ENCODE measurements at regions not wholly inside any gene's neighbourhood (a gene's known extent, or its start where the extent isn't known, plus 50 kb on each side); places are given as distances from the start of the nearest gene placed in this dataset.

GRCh38 chr5:14988223-14988622 lies 116.6 kb upstream of the ANKH start:
- H3K4me3 ChIP-seq (ENCODE audit: low read length), result no peak overlapping the region
- H3K4me2 ChIP-seq (ENCODE audit: low read depth, low read length), result no peak overlapping the region
- no peaks in the 10 kb centered on the region for H3K79me2 ChIP-seq (ENCODE audit: low read length)
- H3F3A ChIP-seq (ENCODE audit: insufficient read depth, low read length), result no peaks in the 10 kb centered on the region
- TF ChIP-seq EZH2 (optimal IDR thresholded peaks at IDR 0.05; ENCODE audit: low read depth, low read length) (no peak), CTCF (IDR thresholded peaks at IDR 0.05; ENCODE audit: low read length) (no peak), EZH2phosphoT487 (IDR thresholded peaks at IDR 0.05; ENCODE audit: low read length) (no peak)
- no peaks in the 10 kb centered on the region for H3K27me3 ChIP-seq (replicated peaks; ENCODE audit: insufficient read depth, low read length)
- no peaks in the 10 kb centered on the region for H3K9me2 ChIP-seq (replicated peaks; ENCODE audit: insufficient read depth, low read length)
- H3K9ac ChIP-seq (ENCODE audit: low read length), result no peak overlapping the region
- H2AFZ ChIP-seq (ENCODE audit: low read length), result no peak overlapping the region
- H3K36me3 ChIP-seq (replicated peaks; ENCODE audit: insufficient read depth, low read length), result no peaks in the 10 kb centered on the region
- DNase-seq, result no peak
- H3K9me3 ChIP-seq (replicated peaks; ENCODE audit: insufficient read depth, low read length), result no peaks in the 10 kb centered on the region
- no peak overlapping the region for H3K27ac ChIP-seq (ENCODE audit: low read length)
- H4K20me1 ChIP-seq (ENCODE audit: insufficient read depth, low read length), result no peaks in the 10 kb centered on the region
- H3K4me1 ChIP-seq (ENCODE audit: low read length), result peaks cover 16% of the 10 kb centered on the region

GRCh38 chr5:14986413-14986812 lies 114.8 kb upstream of the ANKH start:
- Histone ChIP-seq H3K27ac (ENCODE audit: low read length) (no peak overlapping the region), H2AFZ (ENCODE audit: low read length) (no peak overlapping the region), H3K9me3 (replicated peaks; ENCODE audit: insufficient read depth, low read length) (no peaks in the 10 kb centered on the region), H3K4me1 (ENCODE audit: low read length) (peaks cover 12% of the 10 kb centered on the region), H3K36me3 (replicated peaks; ENCODE audit: insufficient read depth, low read length) (no peaks in the 10 kb centered on the region), H3K27me3 (replicated peaks; ENCODE audit: insufficient read depth, low read length) (no peaks in the 10 kb centered on the region), H3K79me2 (ENCODE audit: low read length) (no peaks in the 10 kb centered on the region), H3K9ac (ENCODE audit: low read length) (no peak overlapping the region), H4K20me1 (ENCODE audit: insufficient read depth, low read length) (no peaks in the 10 kb centered on the region), H3F3A (ENCODE audit: insufficient read depth, low read length) (no peaks in the 10 kb centered on the region), H3K4me3 (ENCODE audit: low read length) (no peak overlapping the region), H3K9me2 (replicated peaks; ENCODE audit: insufficient read depth, low read length) (no peaks in the 10 kb centered on the region), H3K4me2 (ENCODE audit: low read depth, low read length) (no peak overlapping the region)
- no peak for DNase-seq
- TF ChIP-seq CTCF (IDR thresholded peaks at IDR 0.05; ENCODE audit: low read length), result no peak
- TF ChIP-seq EZH2 (optimal IDR thresholded peaks at IDR 0.05; ENCODE audit: low read depth, low read length), result no peak
- TF ChIP-seq EZH2phosphoT487 (IDR thresholded peaks at IDR 0.05; ENCODE audit: low read length), result no peak

DNA sequence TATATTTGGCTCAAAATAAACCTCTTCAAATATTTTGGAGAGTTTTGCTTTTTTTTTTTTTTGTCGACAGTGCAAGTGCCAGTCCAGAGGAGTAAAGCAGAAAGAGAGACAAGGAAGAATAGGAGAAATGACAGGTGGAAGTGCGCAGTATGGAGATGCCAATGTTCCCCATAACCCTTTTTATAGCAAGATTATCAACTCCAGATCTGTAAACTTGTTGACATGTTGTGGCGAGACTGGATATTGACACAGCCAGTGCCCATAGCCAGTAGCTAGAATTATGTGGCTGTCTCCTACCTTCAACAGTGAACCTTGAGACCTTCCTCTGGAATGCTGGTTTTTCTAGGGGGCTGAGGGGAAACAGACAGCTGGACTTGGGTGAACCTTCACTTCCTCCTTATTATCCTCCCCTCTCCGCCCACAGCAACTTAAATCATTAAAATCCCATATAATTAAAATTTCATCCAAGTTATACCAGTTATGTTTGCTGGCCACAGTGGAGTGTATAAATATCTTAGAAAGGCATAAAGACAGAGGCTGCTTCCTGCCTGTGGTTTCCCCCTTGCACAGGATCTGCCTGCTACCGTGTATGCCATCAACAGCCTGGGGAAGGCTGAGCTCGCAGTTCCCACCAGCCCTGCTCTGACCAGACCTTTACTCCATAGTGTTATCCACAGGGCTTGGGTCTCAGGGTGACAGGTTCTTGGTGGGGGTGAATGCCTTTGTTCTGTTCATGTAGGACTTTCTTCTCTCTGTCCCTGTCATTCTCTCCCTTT lies 112.3 kb upstream of the ANKH start:
- no peaks in the 10 kb centered on the region for H3K36me3 ChIP-seq (replicated peaks; ENCODE audit: insufficient read depth, low read length)
- H3K79me2 ChIP-seq (ENCODE audit: low read length), result no peaks in the 10 kb centered on the region
- H3K9ac ChIP-seq (ENCODE audit: low read length), result no peak overlapping the region
- peak; percentile 62 for DNase-seq
- H3K27me3 ChIP-seq (replicated peaks; ENCODE audit: insufficient read depth, low read length), result no peaks in the 10 kb centered on the region
- peaks cover 12% of the 10 kb centered on the region for H3K4me1 ChIP-seq (ENCODE audit: low read length)
- H4K20me1 ChIP-seq (ENCODE audit: insufficient read depth, low read length), result no peaks in the 10 kb centered on the region
- H3F3A ChIP-seq (ENCODE audit: insufficient read depth, low read length), result no peaks in the 10 kb centered on the region
- H2AFZ ChIP-seq (ENCODE audit: low read length), result peak overlapping the region; percentile 49; the same call in 1 of the 2 replicates
- H3K4me3 ChIP-seq (ENCODE audit: low read length), result no peak overlapping the region
- TF ChIP-seq EZH2phosphoT487 (IDR thresholded peaks at IDR 0.05; ENCODE audit: low read length), result no peak
- no peak for TF ChIP-seq EZH2 (optimal IDR thresholded peaks at IDR 0.05; ENCODE audit: low read depth, low read length)
- TF ChIP-seq CTCF (IDR thresholded peaks at IDR 0.05; ENCODE audit: low read length), result no peak
- H3K9me2 ChIP-seq (replicated peaks; ENCODE audit: insufficient read depth, low read length), result no peaks in the 10 kb centered on the region
- H3K9me3 ChIP-seq (replicated peaks; ENCODE audit: insufficient read depth, low read length), result no peaks in the 10 kb centered on the region
- H3K4me2 ChIP-seq (ENCODE audit: low read depth, low read length), result peak overlapping the region; percentile 10; the same call in 1 of the 2 replicates
- no peak overlapping the region for H3K27ac ChIP-seq (ENCODE audit: low read length)

All from MM.1S (cell line).